IPS-18a (cell line): ENCODE measurements at regions not wholly inside any gene's neighbourhood (a gene's known extent, or its start where the extent isn't known, plus 50 kb on each side); places are given as distances from the start of the nearest gene placed in this dataset.

Experiments
- H3K27ac ChIP-seq: one replicate; pipeline ENCODE4 v1.5.1; 2013; ENCODE audit warnings: low read length
- H3K27me3 ChIP-seq: one replicate; pipeline ENCODE4 v1.6.1; 2013; ENCODE audit warnings: mild to moderate bottlenecking, low read length; ENCODE audit not compliant: control insufficient read depth, insufficient read depth
- H3K36me3 ChIP-seq: one replicate; pipeline ENCODE4 v1.6.1; 2013; ENCODE audit warnings: low read depth, low read length; ENCODE audit not compliant: control insufficient read depth
- H3K4me1 ChIP-seq: one replicate; pipeline ENCODE4 v1.6.1; 2013; ENCODE audit warnings: low read depth, low read length; ENCODE audit not compliant: control insufficient read depth
- H3K4me3 ChIP-seq: one replicate; pipeline ENCODE4 v1.5.1; 2013; ENCODE audit warnings: low read length
- H3K9ac ChIP-seq: one replicate; pipeline ENCODE4 v1.6.1; 2013; ENCODE audit warnings: mild to moderate bottlenecking, low read length, moderate library complexity
- H3K9me3 ChIP-seq: one replicate; pipeline ENCODE4 v1.6.1; 2013; ENCODE audit warnings: low read depth, low read length; ENCODE audit not compliant: control insufficient read depth

- peaks cover 5% of the 10 kb centered on the region for H3K4me1 ChIP-seq
- no peak overlapping the region for H3K27ac ChIP-seq
- H3K36me3 ChIP-seq = no peaks in the 10 kb centered on the region
- no peaks in the 10 kb centered on the region for H3K9me3 ChIP-seq
- H3K4me3 ChIP-seq = no peak overlapping the region
- H3K27me3 ChIP-seq = no peaks in the 10 kb centered on the region
- H3K9ac ChIP-seq = no peak overlapping the region
Observed at GRCh38 chr18:34600158-34600557, 109.9 kb upstream of the DTNA start.

GRCh38 chr18:34600874-34601656 is 109.0 kb upstream of the DTNA start:
- Histone ChIP-seq H3K27ac (no peak overlapping the region), H3K36me3 (no peaks in the 10 kb centered on the region), H3K4me3 (no peak overlapping the region), H3K4me1 (peaks cover 4% of the 10 kb centered on the region), H3K9ac (no peak overlapping the region), H3K9me3 (no peaks in the 10 kb centered on the region), H3K27me3 (no peaks in the 10 kb centered on the region)

- H3K9ac ChIP-seq = no peak overlapping the region
- no peaks in the 10 kb centered on the region for H3K9me3 ChIP-seq
- H3K27ac ChIP-seq = no peak overlapping the region
- peaks cover 3% of the 10 kb centered on the region for H3K4me1 ChIP-seq
- no peak overlapping the region for H3K4me3 ChIP-seq
- H3K36me3 ChIP-seq = no peaks in the 10 kb centered on the region
- no peaks in the 10 kb centered on the region for H3K27me3 ChIP-seq
Observed at GRCh38 chr18:34604591-34604990, 105.5 kb upstream of the DTNA start.

DNA sequence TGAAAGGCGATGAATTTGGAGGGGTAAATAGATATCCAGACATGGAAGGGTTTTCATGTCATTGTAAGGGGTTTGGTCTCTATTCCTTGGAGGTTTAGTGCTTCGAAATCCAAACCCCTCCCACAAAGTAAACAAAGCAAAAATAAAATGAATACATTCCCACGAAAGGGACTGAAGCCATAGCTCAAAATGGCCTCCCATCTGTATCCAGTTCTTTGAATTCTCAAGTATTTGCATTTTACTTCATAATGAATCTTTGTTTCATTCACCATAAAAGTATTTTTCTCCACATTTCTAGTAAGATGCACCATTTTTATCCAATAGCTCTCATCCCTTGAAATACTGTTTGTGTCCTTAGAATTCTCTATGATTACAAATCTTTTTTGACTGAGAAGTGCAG is 103.2 kb upstream of the DTNA start:
- no peak overlapping the region for H3K4me3 ChIP-seq
- no peaks in the 10 kb centered on the region for H3K36me3 ChIP-seq
- no peaks in the 10 kb centered on the region for H3K9me3 ChIP-seq
- H3K27me3 ChIP-seq = no peaks in the 10 kb centered on the region
- peaks cover 3% of the 10 kb centered on the region for H3K4me1 ChIP-seq
- H3K9ac ChIP-seq = no peak overlapping the region
- H3K27ac ChIP-seq = no peak overlapping the region

DNA sequence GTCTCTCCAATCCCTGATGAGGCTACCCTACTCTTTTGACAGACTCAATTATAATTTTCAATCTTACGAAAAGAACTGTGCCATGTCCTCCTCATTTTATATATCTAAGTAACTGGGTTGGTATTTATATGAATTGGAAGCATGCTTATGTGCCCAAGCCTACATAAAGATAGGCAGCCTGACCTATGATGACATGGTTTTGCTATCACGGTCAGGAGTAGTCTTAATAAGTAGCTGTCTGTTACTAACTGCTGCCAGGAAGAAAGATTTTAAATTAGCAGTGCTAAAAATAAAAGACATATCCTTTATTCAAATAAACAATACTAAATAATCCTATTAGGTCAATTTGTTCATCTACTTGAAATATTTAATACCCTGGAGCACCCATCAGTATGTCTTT is 102.0 kb upstream of the DTNA start:
- Histone ChIP-seq H3K4me1 (peaks cover 3% of the 10 kb centered on the region), H3K4me3 (no peak overlapping the region), H3K27me3 (no peaks in the 10 kb centered on the region), H3K36me3 (no peaks in the 10 kb centered on the region), H3K9me3 (no peaks in the 10 kb centered on the region), H3K9ac (no peak overlapping the region), H3K27ac (no peak overlapping the region)

DNA sequence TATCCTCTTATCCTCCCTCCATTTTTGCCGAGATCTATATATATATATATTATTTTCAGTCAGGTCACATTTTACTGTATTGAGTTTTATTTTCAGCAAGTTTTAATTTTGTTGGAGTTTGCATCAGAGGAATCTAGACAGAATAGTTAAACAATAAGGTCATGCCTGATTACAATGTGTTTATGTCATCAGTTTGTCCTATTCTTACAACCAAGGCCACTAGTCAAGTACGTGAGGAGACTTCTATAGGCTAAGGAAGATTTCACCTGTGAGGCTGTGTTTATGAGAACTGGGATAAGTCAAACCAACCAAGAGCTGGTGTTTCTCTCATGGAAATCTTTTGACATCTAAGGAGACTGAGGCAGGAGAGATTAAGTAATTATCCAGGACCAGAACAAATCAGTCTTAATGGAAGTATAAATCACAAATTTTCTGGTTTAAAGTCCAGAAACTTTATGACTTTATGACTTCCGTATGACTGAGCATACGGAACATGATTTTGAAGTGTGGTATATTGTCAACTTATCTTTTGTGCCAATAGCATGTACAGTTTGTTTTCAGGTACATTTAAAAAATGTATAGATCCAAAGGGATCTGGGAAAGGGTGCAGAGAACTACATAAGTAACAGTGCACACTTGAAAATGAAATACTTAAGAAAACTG is 100.0 kb upstream of the DTNA start:
- peaks cover 3% of the 10 kb centered on the region for H3K4me1 ChIP-seq
- H3K9ac ChIP-seq = no peak overlapping the region
- H3K27ac ChIP-seq = no peak overlapping the region
- no peaks in the 10 kb centered on the region for H3K27me3 ChIP-seq
- H3K4me3 ChIP-seq = no peak overlapping the region
- H3K36me3 ChIP-seq = no peaks in the 10 kb centered on the region
- no peaks in the 10 kb centered on the region for H3K9me3 ChIP-seq

- H3K9me3 ChIP-seq = no peaks in the 10 kb centered on the region
Observed at GRCh38 chr18:34611904-34612303, 98.2 kb upstream of the DTNA start.

DNA sequence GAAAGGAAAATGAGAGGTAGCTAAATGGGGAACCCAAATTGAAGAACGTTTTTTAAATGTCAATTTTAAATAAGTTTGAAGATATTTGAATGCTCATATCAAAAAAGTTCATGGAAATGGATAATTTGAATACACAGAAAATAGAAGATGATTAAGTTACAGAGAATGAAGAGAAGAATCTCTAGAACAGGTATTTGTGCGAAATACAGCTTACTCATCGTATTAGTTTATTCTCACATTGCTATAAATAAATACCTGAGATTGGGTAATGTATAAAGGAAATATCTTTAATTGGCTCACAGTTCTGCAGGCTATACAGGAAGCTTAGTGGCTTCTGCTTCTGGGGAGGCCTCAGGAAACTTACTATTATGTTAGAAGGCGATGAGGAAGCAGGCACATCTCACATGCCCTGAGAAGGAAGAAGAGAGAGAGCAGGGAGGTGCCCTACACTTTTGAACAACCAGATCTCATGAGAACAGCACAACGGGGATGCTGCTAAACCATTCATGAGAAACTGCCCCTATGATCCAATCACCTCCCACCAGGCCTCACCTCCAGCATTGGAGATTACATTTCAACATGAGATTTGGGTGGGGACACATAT is 89.7 kb upstream of the DTNA start:
- Histone ChIP-seq H3K27ac (no peak overlapping the region), H3K4me3 (no peak overlapping the region), H3K4me1 (no peaks in the 10 kb centered on the region), H3K9ac (no peak overlapping the region), H3K9me3 (no peaks in the 10 kb centered on the region), H3K36me3 (no peaks in the 10 kb centered on the region), H3K27me3 (no peaks in the 10 kb centered on the region)

More at GRCh38 chr18:34611904-34612303, 98.2 kb upstream of the DTNA start:
- H3K4me3 ChIP-seq = no peak overlapping the region
- no peak overlapping the region for H3K27ac ChIP-seq
- no peaks in the 10 kb centered on the region for H3K4me1 ChIP-seq
- H3K27me3 ChIP-seq = no peaks in the 10 kb centered on the region
- H3K9ac ChIP-seq = no peak overlapping the region
- no peaks in the 10 kb centered on the region for H3K36me3 ChIP-seq

GRCh38 chr18:34623557-34623956 is 86.5 kb upstream of the DTNA start:
- H3K9ac ChIP-seq = no peak overlapping the region
- H3K27ac ChIP-seq = no peak overlapping the region
- H3K9me3 ChIP-seq = no peaks in the 10 kb centered on the region
- H3K27me3 ChIP-seq = no peaks in the 10 kb centered on the region
- H3K4me3 ChIP-seq = no peak overlapping the region
- H3K36me3 ChIP-seq = no peaks in the 10 kb centered on the region
- H3K4me1 ChIP-seq = no peaks in the 10 kb centered on the region

DNA sequence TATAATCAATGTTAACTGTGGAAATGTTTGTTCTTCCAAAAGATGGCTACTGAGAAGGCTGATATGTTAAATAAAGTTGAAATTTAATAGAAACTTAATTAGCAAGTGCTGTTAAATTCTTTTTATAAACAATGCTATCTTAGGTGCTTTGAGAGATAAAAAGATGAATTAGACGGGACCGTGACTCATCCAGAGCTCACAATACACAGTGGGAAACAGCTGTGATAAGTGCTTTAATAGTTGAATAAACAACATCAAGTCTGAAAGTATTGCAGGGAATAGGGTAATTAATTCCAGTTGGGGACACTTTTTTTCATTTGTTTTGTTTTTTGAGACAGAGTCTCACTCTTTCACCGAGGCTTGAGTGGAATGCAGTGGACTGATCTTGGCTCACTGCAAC is 85.5 kb upstream of the DTNA start:
- Histone ChIP-seq H3K27me3 (no peaks in the 10 kb centered on the region), H3K4me1 (no peaks in the 10 kb centered on the region), H3K27ac (no peak overlapping the region), H3K9me3 (no peaks in the 10 kb centered on the region), H3K4me3 (no peak overlapping the region), H3K9ac (no peak overlapping the region), H3K36me3 (no peaks in the 10 kb centered on the region)

DNA sequence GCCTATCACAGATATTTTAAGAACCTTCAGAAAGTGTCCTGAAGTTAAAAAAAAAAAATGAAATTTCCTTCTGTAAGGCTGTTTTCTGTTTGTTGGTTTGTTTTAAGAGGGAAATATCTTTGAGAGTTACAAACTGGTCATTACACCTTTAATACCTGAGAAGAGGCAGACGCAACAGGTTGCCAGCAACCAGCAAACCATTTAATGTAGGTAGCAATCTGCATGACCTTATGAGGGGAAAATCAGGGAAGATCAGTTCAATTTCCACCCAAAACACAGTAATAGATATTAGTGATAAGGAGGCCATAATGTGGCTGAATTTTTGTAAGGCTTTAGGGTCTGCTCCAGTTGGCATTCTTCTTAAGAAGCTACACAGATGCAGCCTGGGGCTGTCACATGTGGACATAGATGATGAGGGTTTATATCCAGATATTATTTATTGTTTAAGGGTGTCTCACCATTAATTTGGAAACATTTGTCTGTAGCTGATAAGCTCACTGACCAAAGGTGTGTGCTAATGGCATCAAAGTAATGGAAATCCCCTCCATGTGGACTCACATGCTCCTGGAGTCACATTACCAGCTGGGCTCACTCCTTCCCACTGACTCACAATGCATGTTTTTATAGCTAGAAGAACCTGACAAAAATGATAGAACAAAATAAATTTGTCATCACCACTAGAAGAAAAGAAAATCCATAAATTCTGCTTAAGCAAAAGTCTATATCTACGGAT is 83.5 kb upstream of the DTNA start:
- Histone ChIP-seq H3K27me3 (no peaks in the 10 kb centered on the region), H3K36me3 (no peaks in the 10 kb centered on the region), H3K27ac (no peak overlapping the region), H3K9ac (no peak overlapping the region), H3K9me3 (no peaks in the 10 kb centered on the region), H3K4me1 (peaks cover 3% of the 10 kb centered on the region), H3K4me3 (no peak overlapping the region)
